ENCODE measurements at regions not wholly inside any gene's neighbourhood (a gene's known extent, or its start where the extent isn't known, plus 50 kb on each side); places are given as distances from the start of the nearest gene placed in this dataset.

GRCh38 chr6:71481011-71481410 lies 192.4 kb downstream of the OGFRL1 start:
- H3K4me1 ChIP-seq (ENCODE audit: control insufficient read depth in 1 of 2, insufficient read depth in 1 of 2, low read depth in 1 of 2, low read length in 1 of 2), result peaks cover 7 to 81% of the 10 kb centered on the region in 2 experiments
- no peaks in the 10 kb centered on the region for H3K36me3 ChIP-seq
- no peaks in the 10 kb centered on the region for H3K27me3 ChIP-seq
- no peak overlapping the region for H3K4me3 ChIP-seq (ENCODE audit: low read depth in 1 of 2, low read length in 1 of 2)
- H3K9me3 ChIP-seq, result no peaks in the 10 kb centered on the region
- TF ChIP-seq CTCF (IDR thresholded peaks at IDR 0.05), result no peak
- H3K27ac ChIP-seq, result no peak overlapping the region

DNA sequence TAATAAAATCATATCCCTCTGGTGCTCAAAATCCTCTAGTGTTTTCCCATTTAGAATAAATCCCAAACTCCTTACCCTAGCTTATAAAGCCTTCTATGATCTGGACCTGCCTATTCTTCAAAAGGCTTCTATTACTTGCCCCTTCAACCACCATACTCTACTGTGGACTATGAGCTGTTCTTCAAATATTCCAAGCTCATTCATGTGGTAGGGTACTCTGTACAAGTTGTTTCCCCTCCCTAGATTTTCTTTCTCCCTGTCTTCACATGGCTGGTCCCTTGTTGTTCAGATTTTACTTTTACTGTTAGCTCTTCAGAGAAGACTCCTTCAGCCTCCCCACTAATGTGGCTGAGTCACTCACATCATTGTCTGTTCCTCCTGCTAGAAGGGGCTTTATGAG lies 193.2 kb downstream of the OGFRL1 start:
- H3K27me3 ChIP-seq, result no peaks in the 10 kb centered on the region
- no peaks in the 10 kb centered on the region for H3K36me3 ChIP-seq
- no peak overlapping the region for H3K4me3 ChIP-seq (ENCODE audit: low read depth in 1 of 2, low read length in 1 of 2)
- no peak for TF ChIP-seq CTCF (IDR thresholded peaks at IDR 0.05)
- H3K27ac ChIP-seq, result no peak overlapping the region
- no peaks in the 10 kb centered on the region for H3K9me3 ChIP-seq
- H3K4me1 ChIP-seq (ENCODE audit: control insufficient read depth in 1 of 2, insufficient read depth in 1 of 2, low read depth in 1 of 2, low read length in 1 of 2), result peaks cover 7 to 80% of the 10 kb centered on the region in 2 experiments

GRCh38 chr6:71482742-71483141 lies 194.1 kb downstream of the OGFRL1 start:
- Histone ChIP-seq H3K27ac (no peak overlapping the region), H3K9me3 (no peaks in the 10 kb centered on the region), H3K4me3 (ENCODE audit: low read depth in 1 of 2, low read length in 1 of 2) (no peak overlapping the region), H3K36me3 (no peaks in the 10 kb centered on the region), H3K27me3 (no peaks in the 10 kb centered on the region), H3K4me1 (ENCODE audit: control insufficient read depth in 1 of 2, insufficient read depth in 1 of 2, low read depth in 1 of 2, low read length in 1 of 2) (peaks cover 7 to 70% of the 10 kb centered on the region in 2 experiments)
- no peak for TF ChIP-seq CTCF (IDR thresholded peaks at IDR 0.05)

- Histone ChIP-seq H3K27me3 (no peaks in the 10 kb centered on the region), H3K9me3 (no peaks in the 10 kb centered on the region), H3K36me3 (no peaks in the 10 kb centered on the region), H3K4me3 (ENCODE audit: low read depth in 1 of 2, low read length in 1 of 2) (no peak overlapping the region), H3K4me1 (ENCODE audit: control insufficient read depth in 1 of 2, insufficient read depth in 1 of 2, low read depth in 1 of 2, low read length in 1 of 2) (peaks cover 7 to 33% of the 10 kb centered on the region in 2 experiments), H3K27ac (no peak overlapping the region)
- TF ChIP-seq CTCF (IDR thresholded peaks at IDR 0.05), result no peak
These were observed 197.8 kb downstream of the OGFRL1 start for GRCh38 chr6:71486461-71486860.

- peaks cover 6 to 16% of the 10 kb centered on the region in 2 experiments for H3K4me1 ChIP-seq (ENCODE audit: control insufficient read depth in 1 of 2, insufficient read depth in 1 of 2, low read depth in 1 of 2, low read length in 1 of 2)
- no peaks in the 10 kb centered on the region for H3K36me3 ChIP-seq
- no peak overlapping the region for H3K4me3 ChIP-seq (ENCODE audit: low read depth in 1 of 2, low read length in 1 of 2)
- H3K27ac ChIP-seq, result no peak overlapping the region
- TF ChIP-seq CTCF (IDR thresholded peaks at IDR 0.05), result no peak
- no peaks in the 10 kb centered on the region for H3K27me3 ChIP-seq
- H3K9me3 ChIP-seq, result no peaks in the 10 kb centered on the region
These were observed 199.6 kb downstream of the OGFRL1 start for GRCh38 chr6:71488186-71488585.

DNA sequence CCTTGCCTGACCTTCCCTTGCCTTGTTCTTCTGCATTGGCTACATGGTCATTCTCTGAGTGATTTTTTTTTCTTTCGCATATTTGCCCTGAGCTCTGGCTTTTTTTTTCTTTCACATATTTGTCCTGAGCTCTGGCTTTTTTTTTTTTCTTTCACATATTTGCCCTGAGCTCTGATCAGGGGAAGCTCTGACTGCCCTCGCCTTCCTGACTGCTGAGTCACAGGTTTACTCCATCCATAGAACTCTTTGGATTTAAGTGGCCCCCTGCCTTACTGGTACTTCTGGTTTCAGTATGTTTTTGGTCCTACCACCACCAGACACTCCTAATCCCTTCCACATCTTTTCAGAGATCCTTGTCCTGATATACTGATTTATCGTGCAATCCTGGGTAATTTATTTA lies 201.1 kb downstream of the OGFRL1 start:
- no peaks in the 10 kb centered on the region for H3K27me3 ChIP-seq
- no peak overlapping the region for H3K4me3 ChIP-seq (ENCODE audit: low read depth in 1 of 2, low read length in 1 of 2)
- no peaks in the 10 kb centered on the region for H3K36me3 ChIP-seq
- H3K27ac ChIP-seq, result no peak overlapping the region
- TF ChIP-seq CTCF (IDR thresholded peaks at IDR 0.05), result no peak
- H3K4me1 ChIP-seq (ENCODE audit: control insufficient read depth in 1 of 2, insufficient read depth in 1 of 2, low read depth in 1 of 2, low read length in 1 of 2), result peaks cover 0 to 4% of the 10 kb centered on the region in 2 experiments
- H3K9me3 ChIP-seq, result no peaks in the 10 kb centered on the region
